GM23338 (cell line): ENCODE measurements at regions not wholly inside any gene's neighbourhood (a gene's known extent, or its start where the extent isn't known, plus 50 kb on each side); places are given as distances from the start of the nearest gene placed in this dataset.

Experiments
- ATAC-seq: fragments of 200-7000 bp; cut with Tn5 transposase; 3 replicates; pipeline ENCODE4 v1.9.1; 2020
- DNase-seq: peaks from one replicate; pipeline ENCODE4 v3.0.0-alpha.2; 2015; ENCODE audit warnings: low spot score
- H2AFZ ChIP-seq: fragments of 200-600 bp; sonication (generic); 2 replicates; pipeline ENCODE4 v1.8.0; 2016; ENCODE audit warnings: antibody characterized with exemption, mild to moderate bottlenecking, moderate library complexity
- H3F3A ChIP-seq: fragments of 200-600 bp; sonication (generic); replicated peaks from 2 replicates; pipeline ENCODE4 v1.8.0; 2017; ENCODE audit warnings: antibody characterized with exemption, mixed run types, low read depth
- H3K27ac ChIP-seq: fragments of 200-600 bp; sonication (generic); 2 replicates; pipeline ENCODE4 v1.6.1; 2016; ENCODE audit warnings: low read depth
- H3K27me3 ChIP-seq: fragments of 200-600 bp; sonication (generic); 2 replicates; pipeline ENCODE4 v1.8.0; 2016; ENCODE audit warnings: mild to moderate bottlenecking, mixed run types, moderate library complexity; ENCODE audit not compliant: insufficient read depth
- H3K36me3 ChIP-seq: fragments of 200-600 bp; sonication (generic); 2 replicates; pipeline ENCODE4 v1.8.0; 2016; ENCODE audit warnings: mild to moderate bottlenecking; ENCODE audit not compliant: insufficient read depth
- H3K4me1 ChIP-seq: fragments of 200-600 bp; sonication (generic); 2 replicates; pipeline ENCODE4 v1.8.0; 2016; ENCODE audit warnings: mild to moderate bottlenecking, moderate library complexity; ENCODE audit not compliant: insufficient read depth
- H3K4me2 ChIP-seq: fragments of 200-600 bp; sonication (generic); 2 replicates; pipeline ENCODE4 v1.7.1; 2017; ENCODE audit warnings: mixed run types
- H3K4me3 ChIP-seq: fragments of 200-600 bp; sonication (generic); 2 replicates; pipeline ENCODE4 v1.6.1; 2016; ENCODE audit warnings: mixed run types
- H3K79me2 ChIP-seq: fragments of 200-600 bp; sonication (generic); replicated peaks from 2 replicates; pipeline ENCODE4 v1.8.0; 2017; ENCODE audit warnings: mild to moderate bottlenecking; ENCODE audit not compliant: insufficient read depth
- H3K9me2 ChIP-seq: fragments of 200-600 bp; sonication (generic); 2 replicates; pipeline ENCODE4 v1.8.0; 2017; ENCODE audit not compliant: insufficient read depth
- H4K20me1 ChIP-seq: fragments of 200-600 bp; sonication (generic); replicated peaks from 2 replicates; pipeline ENCODE4 v1.8.0; 2017; ENCODE audit warnings: mild to moderate bottlenecking; ENCODE audit not compliant: insufficient read depth
- H3K27ac Mint-ChIP-seq: 2 replicates; pipeline ENCODE4 v1.8.0; 2020; ENCODE audit warnings: inconsistent platforms, mild to moderate bottlenecking, moderate library complexity, mixed read lengths
- H3K27me3 Mint-ChIP-seq: 3 replicates; pipeline ENCODE4 v1.8.0; 2022; ENCODE audit warnings: low read depth, mild to moderate bottlenecking, moderate library complexity, mixed read lengths, inconsistent platforms; ENCODE audit not compliant: insufficient read depth, poor library complexity
- H3K36me3 Mint-ChIP-seq: 3 replicates; pipeline ENCODE4 v1.8.0; 2021; ENCODE audit warnings: low read depth, mild to moderate bottlenecking, inconsistent platforms, moderate library complexity, mixed read lengths
- H3K4me1 Mint-ChIP-seq: 3 replicates; pipeline ENCODE4 v1.8.0; 2020; ENCODE audit warnings: mild to moderate bottlenecking, inconsistent platforms, mixed read lengths
- H3K4me3 Mint-ChIP-seq: 3 replicates; pipeline ENCODE4 v1.8.0; 2021; ENCODE audit warnings: moderate library complexity, mild to moderate bottlenecking, inconsistent platforms, mixed read lengths
- H3K9me3 Mint-ChIP-seq: 3 replicates; pipeline ENCODE4 v1.8.0; 2020; ENCODE audit warnings: moderate library complexity, mild to moderate bottlenecking, inconsistent platforms, mixed read lengths
- CREB1 ChIP-seq: fragments of 250-450 bp; sonication (Bioruptor Pico); IDR thresholded peaks from 2 replicates; pipeline ENCODE4 v1.5.0; 2020; ENCODE audit warnings: low read depth, mild to moderate bottlenecking, moderate library complexity
- CTCF ChIP-seq, 2 experiments: fragments of 200-600 bp in 1 of 2; sonication (generic) in 1 of 2; conservative IDR thresholded peaks; 2 replicates each; pipeline versions ENCODE4 v1.5.1 to v1.6.1; 2016 to 2017; ENCODE audit warnings: antibody characterized with exemption in 2 of 2, low read depth in 2 of 2, mild to moderate bottlenecking in 2 of 2, moderate library complexity in 1 of 2
- ETS1 ChIP-seq: IDR thresholded peaks from 2 replicates; pipeline ENCODE4 v1.6.1; 2016; ENCODE audit warnings: antibody characterized with exemption
- EZH2 ChIP-seq: fragments of 200-600 bp; sonication (generic); IDR thresholded peaks from one replicate; pipeline ENCODE4 v1.8.0; 2017; ENCODE audit warnings: antibody characterized with exemption, mild to moderate bottlenecking, low read depth; ENCODE audit not compliant: unreplicated experiment
- EZH2phosphoT487 ChIP-seq: fragments of 200-600 bp; sonication (generic); IDR thresholded peaks from one replicate; pipeline ENCODE4 v1.8.1; 2018; ENCODE audit warnings: antibody characterized with exemption; ENCODE audit not compliant: unreplicated experiment
- JUNB ChIP-seq: IDR thresholded peaks from one replicate; pipeline ENCODE4 v1.6.1; 2016; ENCODE audit warnings: antibody characterized with exemption; ENCODE audit not compliant: unreplicated experiment
- NANOG ChIP-seq: IDR thresholded peaks from 2 replicates; pipeline ENCODE4 v1.6.1; 2016; ENCODE audit warnings: antibody characterized with exemption, borderline replicate concordance
- POLR2AphosphoS5 ChIP-seq: IDR thresholded peaks from 2 replicates; pipeline ENCODE4 v1.6.1; 2016; ENCODE audit warnings: antibody characterized with exemption, low read depth
- REST ChIP-seq: IDR thresholded peaks from one replicate; pipeline ENCODE4 v1.6.1; 2018; ENCODE audit warnings: antibody characterized with exemption; ENCODE audit not compliant: unreplicated experiment
- STAT1 ChIP-seq: IDR thresholded peaks from one replicate; pipeline ENCODE4 v1.6.1; 2016; ENCODE audit warnings: antibody characterized with exemption; ENCODE audit not compliant: unreplicated experiment
- ZNF114 ChIP-seq: fragments of 250-450 bp; sonication (Bioruptor Pico); IDR thresholded peaks from 2 replicates; pipeline ENCODE4 v1.5.0; 2020; ENCODE audit warnings: mild to moderate bottlenecking, moderate library complexity
- ZNF331 ChIP-seq: fragments of 250-450 bp; sonication (Bioruptor Pico); IDR thresholded peaks from 2 replicates; pipeline ENCODE4 v1.5.0; 2020; ENCODE audit warnings: low read depth, mild to moderate bottlenecking, moderate library complexity
- ZNF462 ChIP-seq: fragments of 250-450 bp; sonication (Bioruptor Pico); IDR thresholded peaks from 2 replicates; pipeline ENCODE4 v1.5.0; 2020; ENCODE audit warnings: mild to moderate bottlenecking, moderate library complexity

- no peak for TF ChIP-seq STAT1
- TF ChIP-seq ZNF114 = no peak
- no peak for TF ChIP-seq EZH2
- TF ChIP-seq JUNB = no peak
- TF ChIP-seq NANOG = no peak
- TF ChIP-seq CREB1 (CRISPR knock-in tag) = no peak
- TF ChIP-seq POLR2AphosphoS5 = no peak
- TF ChIP-seq REST = no peak
- no peak for TF ChIP-seq ZNF331
- no peak for TF ChIP-seq ZNF462 (CRISPR knock-in tag)
- TF ChIP-seq EZH2phosphoT487 = no peak
- TF ChIP-seq ETS1 = no peak
- TF ChIP-seq CTCF (conservative IDR thresholded peaks at IDR 0.05; ENCODE audit: low read depth in 2 of 2) = no peak
- Histone ChIP-seq H3K79me2 (no peaks in the 10 kb centered on the region), H3K4me1 (no peaks in the 10 kb centered on the region), H4K20me1 (no peaks in the 10 kb centered on the region), H3K27ac (no peak overlapping the region), H3K9me2 (peaks cover 2% of the 10 kb centered on the region; the same call in 1 of the 2 replicates), H3K27me3 (no peaks in the 10 kb centered on the region), H3K4me3 (no peak overlapping the region), H3K4me2 (no peak overlapping the region), H3F3A (no peaks in the 10 kb centered on the region), H3K36me3 (no peaks in the 10 kb centered on the region), H2AFZ (no peak overlapping the region)
- no peak for DNase-seq
- Mint-ChIP-seq H3K4me3 (no peak overlapping the region), H3K4me1 (no peaks in the 10 kb centered on the region), H3K9me3 (peaks cover 25% of the 10 kb centered on the region), H3K27ac (no peak overlapping the region), H3K36me3 (peaks cover 24% of the 10 kb centered on the region), H3K27me3 (peaks cover 5% of the 10 kb centered on the region)
- ATAC-seq = no peak
Measured at GRCh38 chr4:188377816-188378215, 238.6 kb downstream of the TRIML1 start.
